NCI-H1436 treated with DMSO at 0.1 percent for 48 hours (cell line): ENCODE measurements at regions not wholly inside any gene's neighbourhood (a gene's known extent, or its start where the extent isn't known, plus 50 kb on each side); places are given as distances from the start of the nearest gene placed in this dataset.
"Not testable (repeated sequence)": the region's sequence is repeated elsewhere in the genome, so short reads cannot be mapped to it uniquely, and the experiment has no call there.

Experiments used
- DNase-seq: peaks from one replicate; lab custom pipeline; 2025; lab: John Stamatoyannopoulos, UW

DNA sequence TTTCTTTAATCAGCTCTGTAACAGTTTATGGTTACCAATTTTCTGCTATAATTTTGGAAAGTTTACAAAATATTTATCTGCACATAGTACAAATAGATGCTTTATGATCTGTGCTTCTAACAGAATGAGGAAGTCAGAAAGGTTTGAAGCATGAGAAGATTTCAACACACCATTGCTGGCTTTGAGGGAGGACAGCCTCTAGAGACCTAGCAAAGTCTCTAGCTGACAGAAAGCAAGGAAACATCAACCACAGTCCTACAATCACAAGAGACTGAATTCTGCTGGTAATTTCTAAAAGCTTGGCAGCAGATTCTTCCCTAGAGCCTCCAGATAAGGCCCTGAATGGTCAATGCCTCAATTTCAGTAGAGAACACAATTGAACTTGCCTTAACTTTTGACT is 750.8 kb upstream of the SLC35B3 start:
- DNase-seq = no peak

DNA sequence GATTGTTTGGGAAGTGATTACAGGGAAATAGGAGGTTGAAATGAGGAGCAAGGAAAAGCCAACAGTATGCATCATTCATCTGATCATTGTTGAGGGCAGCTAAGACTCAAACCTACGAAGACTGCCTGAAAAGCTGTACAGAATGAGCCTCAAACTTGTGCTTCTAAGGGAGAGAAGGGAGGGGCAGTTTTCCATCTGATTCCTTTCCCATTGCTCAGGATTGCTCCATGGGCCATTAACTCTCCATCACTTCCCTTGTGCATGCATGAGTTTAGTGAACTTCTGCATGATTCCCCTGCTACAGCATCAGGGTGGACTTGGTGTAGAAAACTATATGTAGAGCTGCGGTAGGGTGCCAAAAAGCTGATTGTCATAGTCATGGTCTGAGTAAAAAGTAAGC is 742.7 kb upstream of the SLC35B3 start:
- DNase-seq = no peak

DNA sequence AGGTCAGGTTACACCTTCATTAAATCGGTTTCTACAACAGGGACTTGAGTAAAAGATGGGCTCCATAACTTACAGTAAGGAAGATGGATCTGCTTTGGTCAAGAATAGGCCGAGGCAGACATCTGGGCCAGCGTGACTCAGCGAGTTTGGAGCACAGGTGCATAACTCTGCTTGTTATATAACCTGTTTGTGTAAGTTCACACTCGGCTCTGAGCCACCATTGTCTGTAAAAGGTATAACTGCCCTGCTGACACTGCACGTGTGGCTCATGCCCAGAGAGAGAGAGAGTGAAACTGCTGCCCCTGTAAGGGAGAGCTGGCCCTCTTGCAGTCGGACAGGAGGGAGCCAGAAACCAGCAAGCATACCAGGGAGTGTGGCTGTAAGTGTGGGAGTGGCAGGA is 737.9 kb upstream of the SLC35B3 start:
- no peak for DNase-seq

DNA sequence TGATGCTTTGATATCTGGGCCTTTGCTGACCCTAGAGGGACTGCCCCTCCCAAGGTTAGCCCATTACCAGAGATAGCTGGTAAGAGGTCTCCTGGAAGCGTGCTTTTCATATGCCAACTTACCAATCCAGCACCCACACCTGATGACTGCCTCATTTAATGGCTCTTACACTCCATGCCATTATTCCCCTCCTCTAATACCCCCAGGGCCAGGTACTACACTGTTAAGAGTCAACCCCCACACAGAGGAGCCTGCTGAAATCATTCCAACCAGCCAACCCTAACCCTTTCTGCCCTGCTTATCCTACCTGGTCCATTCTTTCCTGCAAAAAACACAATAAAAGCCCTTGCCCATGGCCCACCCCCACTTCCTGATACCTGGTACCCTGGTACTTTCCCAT is 736.8 kb upstream of the SLC35B3 start:
- DNase-seq = no peak

DNA sequence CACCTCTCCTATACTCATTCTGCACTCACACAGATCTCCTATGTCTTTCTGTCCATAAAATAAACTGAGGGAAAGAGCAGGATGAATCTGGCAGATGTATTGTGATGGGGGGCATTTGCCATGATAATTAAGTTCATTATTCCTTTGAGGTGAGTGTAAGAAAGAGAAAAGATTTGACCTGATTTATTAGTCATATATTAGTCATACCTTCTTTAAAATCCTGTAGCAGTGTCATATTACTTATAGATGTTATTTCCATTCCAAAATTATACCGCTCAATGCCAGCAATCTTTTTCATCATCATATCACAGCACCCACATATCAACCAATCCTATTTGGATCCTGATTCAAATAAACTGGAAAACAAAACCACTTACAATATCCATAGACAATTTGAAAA is 733.3 kb upstream of the SLC35B3 start:
- no peak for DNase-seq

DNA sequence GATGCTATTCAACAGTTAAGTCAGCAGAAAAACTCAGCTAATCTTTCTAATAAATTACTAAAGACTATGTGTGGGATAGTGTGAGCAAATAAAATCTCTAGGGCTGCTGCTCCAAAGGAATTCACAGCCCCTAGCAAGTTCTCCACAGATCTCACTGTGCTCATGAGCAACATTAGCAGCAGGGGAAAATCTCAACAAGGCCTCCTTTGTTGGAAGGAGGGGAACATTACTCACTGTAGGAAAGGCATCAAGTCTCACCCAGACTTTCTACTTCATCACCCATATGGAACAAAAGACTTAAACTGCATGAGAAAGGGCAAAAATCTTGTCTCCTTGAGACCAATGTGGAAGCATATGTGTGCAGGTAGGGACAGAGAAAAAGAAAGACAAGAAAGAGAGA is 726.4 kb upstream of the SLC35B3 start:
- no peak for DNase-seq

DNA sequence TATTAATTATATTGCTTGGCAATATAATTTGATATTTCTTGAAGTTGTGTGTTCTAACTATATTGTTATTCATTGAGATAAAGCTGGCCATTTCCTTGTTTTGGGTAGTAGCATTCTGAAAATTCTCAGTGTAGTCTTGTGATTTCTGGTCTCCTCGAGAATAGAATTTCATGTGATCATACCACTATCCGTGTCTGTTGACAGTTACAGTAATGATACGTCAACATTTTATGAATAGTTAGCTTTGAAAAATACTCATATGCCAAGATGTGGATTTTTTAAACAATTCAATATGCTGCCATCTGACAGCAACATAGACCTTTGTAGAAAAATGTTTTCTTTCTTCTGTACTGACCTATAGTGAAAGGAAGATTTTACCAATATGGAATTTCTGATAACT is 723.7 kb upstream of the SLC35B3 start:
- no peak for DNase-seq

DNA sequence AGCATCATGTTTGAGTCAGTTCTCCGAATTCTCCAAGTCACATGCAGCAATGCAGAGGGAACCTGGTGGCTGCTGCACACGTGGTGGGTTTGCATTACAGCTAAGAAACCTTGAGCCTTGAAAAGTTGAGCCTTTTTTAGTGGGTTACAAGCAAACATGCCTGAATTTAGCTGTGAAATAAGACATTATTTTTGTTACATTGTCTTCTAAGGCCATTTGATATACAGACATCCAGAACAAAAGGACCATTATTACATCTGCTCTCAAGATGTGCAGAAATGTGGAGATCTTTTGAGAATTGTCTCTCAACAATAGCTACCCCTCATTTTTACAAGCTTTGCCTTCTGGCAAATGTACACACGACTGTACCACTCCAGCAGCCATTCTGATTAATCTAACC is 720.5 kb upstream of the SLC35B3 start:
- DNase-seq = no peak

DNA sequence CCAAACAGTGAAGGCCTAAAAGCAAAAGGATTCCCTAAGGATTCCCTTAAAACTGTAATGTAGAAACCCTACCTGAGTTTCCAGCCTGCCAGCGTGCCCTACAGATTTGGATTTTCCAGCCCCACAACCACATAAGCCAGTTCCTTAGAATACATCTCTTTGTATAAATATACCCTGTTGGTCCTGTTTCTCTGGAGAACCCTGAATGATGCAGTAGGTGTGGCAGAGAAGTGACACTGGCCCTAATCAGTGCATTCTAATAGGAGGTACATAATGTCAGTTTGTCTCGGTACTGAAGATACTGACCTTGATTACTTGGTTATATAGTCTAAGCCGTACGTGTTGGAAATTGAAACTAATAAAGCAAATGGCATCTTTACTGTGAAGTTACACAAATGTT is 707.8 kb upstream of the SLC35B3 start:
- no peak for DNase-seq

DNA sequence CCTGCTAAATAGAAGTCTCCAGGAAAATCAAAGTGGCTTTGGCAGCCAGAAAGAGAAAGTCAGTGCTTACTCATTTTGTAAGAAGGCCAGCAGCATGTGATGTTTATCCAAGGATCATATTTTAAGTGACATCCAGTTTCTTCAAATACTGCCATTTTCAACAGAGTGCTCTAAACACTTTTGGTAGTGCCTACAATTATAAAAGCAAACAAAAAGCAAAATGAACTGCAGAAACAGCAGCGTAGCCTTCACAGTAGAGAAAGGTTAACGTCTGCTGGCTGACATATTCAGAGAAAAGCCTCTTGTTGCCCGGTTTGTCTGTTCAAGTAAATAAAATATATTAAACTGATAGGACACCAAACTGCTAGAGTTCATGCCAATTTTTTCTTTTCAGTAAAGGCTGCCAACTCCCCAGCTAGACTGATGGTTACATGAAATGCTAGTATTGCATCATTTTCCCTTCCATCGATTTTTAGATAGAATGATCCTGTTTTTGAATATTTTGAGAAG is 705.7 kb upstream of the SLC35B3 start:
- peak; percentile 91 for DNase-seq

DNA sequence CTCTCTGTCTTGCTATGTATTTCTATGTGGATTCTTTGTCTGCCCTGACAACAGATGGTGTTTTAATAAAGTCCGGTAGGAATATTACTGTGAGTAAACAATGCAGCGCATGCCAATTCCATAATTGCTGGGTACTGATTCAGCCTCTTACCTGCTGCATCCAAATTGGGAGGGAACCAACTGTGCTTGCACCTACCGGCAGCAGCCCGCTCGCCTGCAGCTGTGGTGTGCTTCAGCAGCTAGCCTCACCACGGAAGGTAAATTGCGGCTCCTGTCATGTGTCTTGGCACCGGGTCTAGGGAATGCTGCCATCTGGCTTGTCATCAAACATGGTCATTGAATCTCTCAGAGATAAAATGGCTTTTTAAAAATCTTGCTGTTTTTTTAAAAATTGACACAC is 704.8 kb upstream of the SLC35B3 start:
- peak; percentile 75 for DNase-seq

DNA sequence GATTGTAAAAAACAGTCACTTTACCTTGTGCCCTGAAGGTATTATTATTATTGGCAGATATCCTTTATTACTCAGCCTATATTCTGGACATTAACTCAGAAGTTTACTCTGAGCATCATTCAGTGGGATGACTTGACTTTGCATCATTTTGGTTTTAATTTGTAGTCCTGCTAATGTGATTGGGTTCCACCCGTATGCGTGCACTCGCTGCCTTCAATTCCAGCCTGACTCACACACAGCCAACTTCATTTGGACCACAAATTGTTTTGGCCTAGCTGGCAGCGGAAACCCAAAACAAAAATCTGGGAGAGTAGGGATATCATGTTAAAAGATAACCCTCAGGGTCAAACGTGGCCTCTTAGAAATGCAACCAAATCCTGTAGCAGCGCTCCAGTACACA is 704.4 kb upstream of the SLC35B3 start:
- DNase-seq = no peak

DNA sequence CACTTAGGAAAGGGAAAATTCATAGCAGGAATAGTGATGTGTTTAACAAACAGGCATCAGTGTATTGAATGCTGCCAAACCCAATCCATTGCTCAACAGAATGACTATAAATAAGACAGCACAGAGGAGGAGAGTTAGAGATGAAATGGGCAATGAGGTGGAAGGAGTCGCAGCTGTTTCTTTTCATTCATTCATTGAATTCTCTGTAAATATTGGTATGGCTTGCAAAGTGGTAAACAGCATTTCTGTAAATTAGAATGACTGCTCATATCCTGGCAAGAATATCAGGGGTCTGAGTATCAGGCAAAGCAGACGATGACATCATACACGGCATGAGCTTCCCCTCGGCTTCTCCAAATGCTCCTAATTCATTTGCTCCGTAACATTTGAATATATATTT is 703.6 kb upstream of the SLC35B3 start:
- DNase-seq = no peak

DNA sequence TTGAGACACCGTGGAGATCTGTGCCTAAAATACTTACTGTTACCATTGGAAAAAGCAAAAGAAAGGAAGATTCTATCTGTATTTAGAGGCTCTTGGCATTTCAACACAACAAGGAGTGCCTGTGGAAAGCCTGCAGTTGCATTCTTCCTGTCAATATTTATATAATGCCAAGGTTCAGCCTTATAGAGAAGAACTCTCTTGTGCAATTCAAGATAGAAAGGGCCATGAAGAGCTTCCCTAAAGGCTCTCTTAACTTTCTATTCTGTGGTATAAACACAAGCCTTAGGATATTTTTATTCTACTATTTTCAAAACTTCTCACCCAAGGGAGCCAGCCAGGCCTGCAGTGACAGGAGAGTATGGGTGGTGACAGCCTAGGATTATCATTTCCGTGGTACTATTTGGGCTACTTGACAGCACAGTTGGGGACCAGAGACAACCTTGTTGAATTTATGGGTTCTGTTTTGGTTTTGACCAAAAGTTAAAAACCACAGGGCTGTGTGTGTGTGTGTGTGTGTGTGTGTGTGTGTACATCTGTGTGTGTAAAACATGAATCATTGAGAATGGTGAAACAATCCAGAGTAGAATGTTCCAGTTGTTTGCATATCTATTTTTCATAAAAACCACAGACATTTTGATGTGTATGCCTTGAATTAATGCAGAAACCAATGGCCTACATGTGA is 700.9 kb upstream of the SLC35B3 start:
- DNase-seq = no peak

DNA sequence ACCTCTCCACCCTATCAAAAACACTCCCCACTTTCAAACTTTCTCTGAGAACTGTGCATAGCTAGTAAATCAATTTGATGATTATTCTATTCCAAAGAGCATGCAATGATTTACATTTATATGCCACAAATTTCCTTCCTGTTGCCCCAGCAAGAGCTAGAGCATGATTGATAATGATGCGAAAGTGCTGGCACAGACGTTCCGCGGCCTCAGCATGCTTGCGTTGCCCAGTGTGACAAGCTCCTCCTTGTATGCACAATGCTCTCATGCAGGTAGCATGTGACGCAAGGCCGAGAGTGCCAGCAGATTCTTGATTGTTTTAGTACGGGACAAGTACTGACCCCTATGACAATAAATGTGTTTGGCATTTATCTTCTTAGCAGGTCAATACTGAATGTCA is 696.3 kb upstream of the SLC35B3 start:
- DNase-seq = no peak

DNA sequence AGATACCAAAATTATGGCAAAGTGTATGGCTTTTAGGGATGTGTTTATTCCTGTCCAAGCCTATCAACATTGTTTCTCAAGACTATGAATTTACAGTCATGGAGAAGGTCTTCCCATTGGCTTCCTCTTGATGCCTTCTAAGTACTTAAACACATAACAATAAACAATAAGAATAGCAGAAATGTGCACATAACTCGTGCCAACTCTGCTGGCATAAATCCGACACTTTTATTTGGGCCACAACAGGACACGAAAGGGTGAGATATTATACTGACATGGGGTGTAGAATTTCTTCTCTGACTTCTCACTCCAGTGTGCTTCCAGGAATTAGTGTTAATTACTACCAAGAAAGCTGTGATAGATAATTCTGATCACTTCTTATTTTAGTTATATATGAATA is 695.9 kb upstream of the SLC35B3 start:
- DNase-seq = no peak

DNA sequence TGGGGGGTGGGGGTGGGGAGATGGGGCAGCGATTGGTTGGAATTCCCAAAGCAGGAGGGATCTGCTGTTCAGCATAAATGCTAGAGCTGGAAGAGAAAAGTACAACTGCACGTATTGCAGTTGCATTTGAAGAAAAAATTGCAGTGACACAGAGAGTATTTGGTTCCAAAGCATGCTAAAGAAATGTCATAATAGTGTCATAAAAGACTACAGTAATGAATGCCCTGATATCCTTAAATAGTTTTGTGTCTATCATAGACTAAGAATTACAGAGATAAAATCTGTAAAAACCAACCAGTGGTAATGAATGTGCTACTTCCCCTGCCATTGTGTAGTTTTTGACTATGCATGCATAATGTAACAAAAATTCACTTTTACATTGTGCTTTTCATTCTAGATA is 693.6 kb upstream of the SLC35B3 start:
- DNase-seq = no peak

DNA sequence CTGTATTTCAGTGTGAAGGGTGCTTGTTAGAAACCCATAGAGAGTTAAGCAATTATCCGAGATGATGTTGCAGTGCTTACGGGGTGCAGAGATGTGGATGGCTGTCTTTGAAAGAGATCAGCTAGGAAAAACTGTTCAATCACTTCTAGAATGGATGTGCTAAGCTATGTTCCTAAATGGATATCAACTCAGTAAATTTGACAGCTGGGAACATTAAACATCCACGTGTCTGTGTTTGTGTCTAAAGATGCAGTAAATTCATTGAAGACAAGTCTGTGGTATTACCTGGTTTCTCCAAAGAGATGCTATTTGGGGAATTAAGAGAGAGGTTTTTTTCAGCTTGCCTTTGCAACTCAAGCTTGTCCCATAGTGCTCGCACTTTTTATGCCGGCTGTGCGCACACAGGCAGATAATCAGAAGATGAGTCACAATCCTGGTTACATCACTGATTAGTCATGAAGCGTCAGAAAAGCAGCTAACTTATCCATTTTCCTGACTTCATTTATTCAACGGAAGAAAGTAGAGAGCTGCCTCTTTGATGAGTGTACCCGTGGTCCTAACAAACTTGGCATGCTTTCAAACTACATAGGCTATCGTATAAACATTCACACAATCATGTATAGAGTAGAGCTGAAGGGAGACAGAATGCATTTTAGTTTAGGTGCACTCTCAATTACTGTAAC is 691.7 kb upstream of the SLC35B3 start:
- peak; percentile 52 for DNase-seq

DNA sequence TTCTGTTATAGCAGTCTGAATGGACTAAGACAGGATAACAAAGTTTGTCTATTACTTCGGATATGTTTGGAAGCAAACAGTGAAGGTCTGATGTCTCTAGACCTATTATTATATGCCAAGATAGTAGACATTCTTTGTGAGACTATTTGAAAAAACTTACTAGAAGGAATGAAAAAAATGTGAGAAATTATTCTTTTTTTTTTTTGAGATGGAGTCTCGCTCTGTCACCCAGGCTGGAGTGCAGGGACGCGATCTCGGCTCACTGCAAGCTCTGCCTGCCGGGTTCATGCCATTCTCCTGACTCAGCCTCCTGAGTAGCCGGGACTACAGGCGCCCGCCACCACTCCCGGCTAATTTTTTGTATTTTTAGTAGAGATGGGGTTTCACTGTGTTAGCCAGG is 690.7 kb upstream of the SLC35B3 start:
- DNase-seq = not testable (repeated sequence)

DNA sequence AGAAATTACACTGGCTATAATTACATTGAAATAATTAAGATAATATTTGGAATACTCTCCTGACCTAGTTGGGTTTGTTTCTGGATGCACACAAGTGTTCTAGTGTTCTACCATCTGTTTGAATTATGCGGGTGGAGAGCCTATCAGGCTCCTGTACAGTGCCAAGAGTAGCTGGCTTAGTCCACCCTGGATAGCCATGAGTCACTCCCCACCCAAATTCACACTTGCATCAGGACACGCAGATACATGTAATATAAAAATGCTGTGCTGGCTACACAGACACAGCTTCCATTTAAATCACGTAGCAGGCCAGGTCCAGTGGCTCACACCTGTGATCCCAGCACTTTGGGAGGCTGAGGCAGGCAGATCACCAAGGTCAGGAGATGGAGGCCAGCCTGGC is 686.2 kb upstream of the SLC35B3 start:
- DNase-seq = no peak

DNA sequence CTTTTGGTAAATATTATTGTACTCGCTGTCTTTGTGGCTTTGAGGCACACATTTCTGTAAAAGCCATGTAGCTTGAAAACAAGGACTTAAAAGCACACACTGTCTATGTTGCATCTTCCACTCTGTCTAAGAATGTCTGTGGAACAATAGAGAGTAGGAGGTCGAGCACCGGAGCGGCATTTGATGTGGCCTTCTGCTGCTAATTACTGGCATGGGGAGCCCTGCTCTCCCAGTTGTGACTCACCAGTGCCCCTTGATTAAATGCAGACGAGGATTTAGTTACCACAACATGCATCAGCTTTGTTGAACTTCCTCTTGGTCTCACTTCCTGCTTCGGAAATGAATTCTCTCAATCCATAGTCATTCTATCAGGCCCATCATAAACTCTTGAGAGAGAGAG is 680.7 kb upstream of the SLC35B3 start:
- DNase-seq = no peak

DNA sequence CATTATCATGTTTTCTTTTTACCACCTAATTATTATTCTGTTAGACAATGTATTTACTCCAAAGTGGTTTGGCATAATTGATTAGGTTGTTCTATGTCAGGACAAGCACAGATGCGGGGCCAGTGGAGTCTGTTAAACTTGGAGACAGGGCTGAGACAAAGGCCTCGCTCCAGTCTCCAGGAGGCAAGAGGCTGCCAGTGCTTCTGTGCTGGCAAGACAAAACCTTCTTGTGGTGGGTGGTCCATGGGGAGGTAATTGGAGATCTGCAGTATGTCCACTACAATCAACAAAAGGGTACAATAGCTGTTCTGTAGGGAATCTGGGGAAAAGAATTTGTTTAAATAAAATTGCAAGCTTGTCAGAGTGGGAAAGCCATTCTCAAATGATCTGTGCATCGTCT is 677.2 kb upstream of the SLC35B3 start:
- DNase-seq = no peak

DNA sequence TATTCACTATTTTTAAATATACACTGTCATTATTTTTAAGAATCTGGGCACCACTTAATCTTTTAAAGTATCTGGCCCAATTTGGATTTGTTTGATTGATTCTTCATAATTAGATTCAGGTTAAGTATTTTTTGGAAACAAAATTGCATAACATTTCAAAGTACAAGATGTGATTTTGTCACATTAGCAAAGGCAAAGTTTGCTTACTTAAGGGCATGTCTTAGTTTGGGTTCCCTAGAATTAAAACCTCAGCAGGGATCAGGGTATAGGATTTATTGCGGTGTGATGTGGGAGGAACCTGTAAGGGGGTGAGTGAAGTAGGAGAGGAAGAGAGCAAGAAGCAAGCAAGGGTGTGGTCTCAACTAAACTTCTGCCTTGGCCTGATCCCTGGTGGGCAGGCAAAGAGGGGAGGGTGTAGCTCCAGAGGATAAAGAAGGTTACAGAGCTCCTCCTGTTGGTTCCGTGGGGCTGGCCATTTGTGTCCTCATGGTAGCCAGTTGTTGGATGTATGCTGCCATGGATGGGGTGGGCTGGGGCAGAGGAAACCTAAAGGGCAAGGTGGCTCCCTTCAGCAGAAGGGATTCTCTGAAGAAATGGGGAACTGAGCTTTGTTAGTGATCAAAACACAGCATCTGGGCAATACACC is 668.7 kb upstream of the SLC35B3 start:
- no peak for DNase-seq
